HL-60 (cell line): ENCODE measurements at regions not wholly inside any gene's neighbourhood (a gene's known extent, or its start where the extent isn't known, plus 50 kb on each side); places are given as distances from the start of the nearest gene placed in this dataset.

Experiments
- DNase-seq, 2 experiments: peaks; one replicate each; pipeline ENCODE4 v3.0.0-alpha.2; 2010 to 2020; ENCODE audit warnings: low read depth in 1 of 2, low spot score in 1 of 2
- H3K27ac ChIP-seq: fragments of 250-450 bp; sonication (Bioruptor Pico); replicated peaks from 2 replicates; pipeline ENCODE4 v1.5.1; 2020; ENCODE audit warnings: mild to moderate bottlenecking, moderate library complexity
- H3K27me3 ChIP-seq: fragments of 250-450 bp; sonication (Bioruptor Pico); 2 replicates; pipeline ENCODE4 v1.5.1; 2021; ENCODE audit warnings: mild to moderate bottlenecking, moderate library complexity; ENCODE audit not compliant: insufficient read depth, poor library complexity, severe bottlenecking
- H3K4me3 ChIP-seq: replicated peaks from 2 replicates; pipeline ENCODE4 v1.5.1; 2011; ENCODE audit warnings: mild to moderate bottlenecking, control low read depth, low read length; ENCODE audit not compliant: insufficient read depth
- CTCF ChIP-seq: IDR thresholded peaks from one replicate; pipeline ENCODE4 v1.5.1; 2011; ENCODE audit warnings: low read length, control low read depth, inconsistent platforms; ENCODE audit not compliant: insufficient read depth
- GABPA ChIP-seq: IDR thresholded peaks from 2 replicates; pipeline ENCODE4 v1.6.1; 2012; ENCODE audit warnings: low read depth
- POLR2AphosphoS5 ChIP-seq: IDR thresholded peaks from 2 replicates; pipeline ENCODE4 v1.6.1; 2012; ENCODE audit warnings: low read depth
- REST ChIP-seq: IDR thresholded peaks from 2 replicates; pipeline ENCODE4 v1.6.1; 2012; ENCODE audit warnings: low read depth; ENCODE audit not compliant: insufficient replicate concordance
- SPI1 ChIP-seq: IDR thresholded peaks from 2 replicates; pipeline ENCODE4 v1.6.1; 2012; ENCODE audit warnings: low read depth, mild to moderate bottlenecking, borderline replicate concordance

- Histone ChIP-seq H3K27me3 (no peaks in the 10 kb centered on the region), H3K4me3 (no peak overlapping the region), H3K27ac (no peak overlapping the region)
- TF ChIP-seq REST (no peak), GABPA (no peak), POLR2AphosphoS5 (no peak), CTCF (no peak), SPI1 (no peak)
- no peak for DNase-seq
Observed at GRCh38 chr18:72261590-72261989, 282.6 kb downstream of the CBLN2 start.

DNA sequence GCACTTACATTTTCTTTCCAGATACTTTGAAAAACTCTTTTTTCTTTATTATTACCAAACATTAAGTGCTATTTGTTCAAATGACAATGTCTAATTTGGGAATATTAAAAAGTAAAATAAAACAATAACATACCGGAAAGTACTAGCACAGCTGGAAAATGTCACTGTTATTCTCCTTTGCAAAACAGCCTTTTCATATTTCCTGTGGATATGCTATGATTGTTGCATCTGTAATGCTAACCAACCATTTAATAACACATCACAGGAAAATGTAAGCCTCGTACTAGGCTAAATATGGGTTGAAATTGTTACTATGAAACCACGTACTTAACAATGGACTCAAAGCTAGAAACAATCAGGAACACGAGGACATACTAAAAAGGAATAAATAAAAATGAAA lies 298.1 kb downstream of the CBLN2 start:
- Histone ChIP-seq H3K27me3 (no peaks in the 10 kb centered on the region), H3K27ac (no peak overlapping the region), H3K4me3 (no peak overlapping the region)
- TF ChIP-seq REST: no peak
- no peak for TF ChIP-seq GABPA
- TF ChIP-seq SPI1: no peak
- TF ChIP-seq POLR2AphosphoS5: no peak
- no peak for TF ChIP-seq CTCF
- DNase-seq: no peak

- Histone ChIP-seq H3K27ac (no peak overlapping the region), H3K27me3 (no peaks in the 10 kb centered on the region), H3K4me3 (no peak overlapping the region)
- DNase-seq: no peak
- TF ChIP-seq CTCF (no peak), POLR2AphosphoS5 (no peak), SPI1 (no peak), REST (no peak), GABPA (no peak)
Observed at GRCh38 chr18:72235422-72235821, 308.7 kb downstream of the CBLN2 start.
